ENCODE measurements at regions not wholly inside any gene's neighbourhood (a gene's known extent, or its start where the extent isn't known, plus 50 kb on each side); places are given as distances from the start of the nearest gene placed in this dataset.

GRCh38 chr2:221642447-221642846 is 70.3 kb upstream of the EPHA4 start:
- no peak overlapping the region for H3K27ac ChIP-seq (ENCODE audit: low read depth, low read length)
- BruUV-seq (replicated peaks) = no TSS peak
- no peaks in the 10 kb centered on the region for H3K4me1 ChIP-seq (ENCODE audit: control insufficient read depth in 1 of 2, insufficient read depth in 2 of 2, low read length in 2 of 2)
- no peaks in the 10 kb centered on the region for H3K9me2 ChIP-seq (ENCODE audit: insufficient read depth)
- H4K20me1 ChIP-seq (ENCODE audit: insufficient read depth) = no peaks in the 10 kb centered on the region
- ChIA-PET RAD21 (ENCODE audit: low non-redundant PET in 1 of 2, low total read pairs in 2 of 2, uncharacterized antibody in 2 of 2, unreplicated experiment in 2 of 2) (no interaction called here), POLR2A (no interaction called here), CTCF (no interaction called here)
- H3K27me3 ChIP-seq (ENCODE audit: insufficient read depth, low read length) = no peaks in the 10 kb centered on the region
- no peak overlapping the region for H3K9ac ChIP-seq (ENCODE audit: low read length)
- no peaks in the 10 kb centered on the region for H3K79me2 ChIP-seq (ENCODE audit: insufficient read depth, low read length)
- intact Hi-C loops (cut with micrococcal nuclease) = no loop called here
- no peak for TF ChIP-seq FOSL1 (IDR thresholded peaks at IDR 0.05; ENCODE audit: low read depth)
- TF ChIP-seq ZFX (IDR thresholded peaks at IDR 0.05) = no peak
- no peak for TF ChIP-seq SP1 (IDR thresholded peaks at IDR 0.05; ENCODE audit: low read depth)
- no peak overlapping the region for H3K4me3 ChIP-seq (replicated peaks in 1 of 2; ENCODE audit: low read depth in 1 of 2, low read length in 2 of 2)
- H2AFZ ChIP-seq (ENCODE audit: low read depth, low read length, poor library complexity, severe bottlenecking) = no peak overlapping the region
- H3K36me3 ChIP-seq (ENCODE audit: control insufficient read depth in 1 of 2, insufficient read depth in 2 of 2, low read length in 2 of 2) = no peaks in the 10 kb centered on the region
- DNase-seq (ENCODE audit: low read depth, low spot score) (no peak), ATAC-seq (no peak)
- H3K9me3 ChIP-seq (ENCODE audit: control insufficient read depth in 1 of 2, insufficient read depth in 1 of 2, low read depth in 1 of 2, low read length in 2 of 2) = no peaks in the 10 kb centered on the region
- no peak overlapping the region for H3K4me2 ChIP-seq (ENCODE audit: low read length)

DNA sequence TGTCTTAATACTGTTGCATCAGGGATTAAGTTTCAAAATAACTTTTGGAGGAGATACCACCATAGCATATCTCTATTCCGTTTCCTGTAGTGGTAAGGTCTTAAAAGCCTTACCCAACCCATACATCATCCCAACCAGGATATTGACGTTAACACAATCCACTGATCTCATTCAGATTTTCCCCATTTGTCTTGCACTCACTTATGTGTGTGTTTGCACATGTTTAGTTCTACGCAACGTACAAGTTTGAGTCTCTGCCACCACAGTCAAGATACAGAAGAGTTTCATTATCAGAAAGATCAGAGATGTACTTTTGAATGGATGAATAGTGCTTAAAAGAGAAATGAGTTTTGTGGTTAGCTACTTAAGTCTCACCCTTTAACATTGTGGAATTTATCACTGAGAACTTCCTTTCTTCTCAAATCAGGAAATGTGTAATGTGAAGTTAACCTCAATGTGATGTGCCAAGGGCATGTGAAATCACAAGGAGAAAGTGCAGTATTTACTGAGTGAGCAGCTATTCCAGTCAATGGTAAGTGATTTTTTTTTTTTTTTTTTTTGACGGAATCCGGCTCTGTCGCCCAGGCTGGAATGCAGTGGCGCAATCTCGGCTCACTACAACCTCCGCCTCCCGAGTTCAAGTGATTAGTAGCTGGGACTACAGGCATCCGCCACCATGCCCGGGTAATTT is 69.2 kb upstream of the EPHA4 start:
- no peak for ATAC-seq
- BruUV-seq (replicated peaks) = no TSS peak
- ChIA-PET CTCF (no interaction called here), RAD21 (ENCODE audit: low non-redundant PET in 1 of 2, low total read pairs in 2 of 2, uncharacterized antibody in 2 of 2, unreplicated experiment in 2 of 2) (no interaction called here), POLR2A (no interaction called here)
- H3K27me3 ChIP-seq (ENCODE audit: insufficient read depth, low read length) = no peaks in the 10 kb centered on the region
- H4K20me1 ChIP-seq (ENCODE audit: insufficient read depth) = no peaks in the 10 kb centered on the region
- no peak overlapping the region for H3K9ac ChIP-seq (ENCODE audit: low read length)
- no peak overlapping the region for H2AFZ ChIP-seq (ENCODE audit: low read depth, low read length, poor library complexity, severe bottlenecking)
- H3K9me2 ChIP-seq (ENCODE audit: insufficient read depth) = no peaks in the 10 kb centered on the region
- H3K36me3 ChIP-seq (ENCODE audit: control insufficient read depth in 1 of 2, insufficient read depth in 2 of 2, low read length in 2 of 2) = no peaks in the 10 kb centered on the region
- no peak for TF ChIP-seq TCF7L2 (IDR thresholded peaks at IDR 0.05; ENCODE audit: borderline replicate concordance, extremely low read depth, insufficient read depth, insufficient read length)
- TF ChIP-seq, protein P1, sequence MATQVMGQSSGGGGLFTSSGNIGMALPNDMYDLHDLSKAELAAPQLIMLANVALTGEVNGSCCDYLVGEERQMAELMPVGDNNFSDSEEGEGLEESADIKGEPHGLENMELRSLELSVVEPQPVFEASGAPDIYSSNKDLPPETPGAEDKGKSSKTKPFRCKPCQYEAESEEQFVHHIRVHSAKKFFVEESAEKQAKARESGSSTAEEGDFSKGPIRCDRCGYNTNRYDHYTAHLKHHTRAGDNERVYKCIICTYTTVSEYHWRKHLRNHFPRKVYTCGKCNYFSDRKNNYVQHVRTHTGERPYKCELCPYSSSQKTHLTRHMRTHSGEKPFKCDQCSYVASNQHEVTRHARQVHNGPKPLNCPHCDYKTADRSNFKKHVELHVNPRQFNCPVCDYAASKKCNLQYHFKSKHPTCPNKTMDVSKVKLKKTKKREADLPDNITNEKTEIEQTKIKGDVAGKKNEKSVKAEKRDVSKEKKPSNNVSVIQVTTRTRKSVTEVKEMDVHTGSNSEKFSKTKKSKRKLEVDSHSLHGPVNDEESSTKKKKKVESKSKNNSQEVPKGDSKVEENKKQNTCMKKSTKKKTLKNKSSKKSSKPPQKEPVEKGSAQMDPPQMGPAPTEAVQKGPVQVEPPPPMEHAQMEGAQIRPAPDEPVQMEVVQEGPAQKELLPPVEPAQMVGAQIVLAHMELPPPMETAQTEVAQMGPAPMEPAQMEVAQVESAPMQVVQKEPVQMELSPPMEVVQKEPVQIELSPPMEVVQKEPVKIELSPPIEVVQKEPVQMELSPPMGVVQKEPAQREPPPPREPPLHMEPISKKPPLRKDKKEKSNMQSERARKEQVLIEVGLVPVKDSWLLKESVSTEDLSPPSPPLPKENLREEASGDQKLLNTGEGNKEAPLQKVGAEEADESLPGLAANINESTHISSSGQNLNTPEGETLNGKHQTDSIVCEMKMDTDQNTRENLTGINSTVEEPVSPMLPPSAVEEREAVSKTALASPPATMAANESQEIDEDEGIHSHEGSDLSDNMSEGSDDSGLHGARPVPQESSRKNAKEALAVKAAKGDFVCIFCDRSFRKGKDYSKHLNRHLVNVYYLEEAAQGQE (IDR thresholded peaks at IDR 0.05; ENCODE audit: low read depth) = no peak
- no peak for TF ChIP-seq ZFX (IDR thresholded peaks at IDR 0.05)
- TF ChIP-seq SRF (IDR thresholded peaks at IDR 0.05; ENCODE audit: low read depth) = no peak
- intact Hi-C loops (cut with micrococcal nuclease) = no loop called here
- no peak overlapping the region for H3K4me2 ChIP-seq (ENCODE audit: low read length)
- H3K27ac ChIP-seq (ENCODE audit: low read depth, low read length) = no peak overlapping the region
- H3K4me3 ChIP-seq (replicated peaks in 1 of 2; ENCODE audit: low read depth in 1 of 2, low read length in 2 of 2) = no peak overlapping the region
- no peaks in the 10 kb centered on the region for H3K9me3 ChIP-seq (ENCODE audit: control insufficient read depth in 1 of 2, insufficient read depth in 1 of 2, low read depth in 1 of 2, low read length in 2 of 2)
- no peaks in the 10 kb centered on the region for H3K4me1 ChIP-seq (ENCODE audit: control insufficient read depth in 1 of 2, insufficient read depth in 2 of 2, low read length in 2 of 2)
- no peaks in the 10 kb centered on the region for H3K79me2 ChIP-seq (ENCODE audit: insufficient read depth, low read length)
- DNase-seq (ENCODE audit: low read depth, low spot score) = no peak

Measured in HCT116 (cell line).